Mucosa of descending colon (tissue), 3 donors: ENCODE measurements at regions not wholly inside any gene's neighbourhood (a gene's known extent, or its start where the extent isn't known, plus 50 kb on each side); places are given as distances from the start of the nearest gene placed in this dataset.

ENCODE experiments used
- ATAC-seq: fragments of 200-7000 bp; cut with Tn5 transposase; one replicate; pipeline ENCODE4 v1.9.1; 2020; ENCODE audit warnings: mild to moderate bottlenecking, moderate library complexity
- DNase-seq, 3 donors: peaks; one replicate each; pipeline ENCODE4 v3.0.0-alpha.2; 2020
- H3K36me3 ChIP-seq: fragments of 200-600 bp; one replicate; pipeline ENCODE4 v1.8.0; 2021; ENCODE audit warnings: low read depth, mild to moderate bottlenecking
- H3K4me1 ChIP-seq: fragments of 200-600 bp; one replicate; pipeline ENCODE4 v1.8.0; 2021; ENCODE audit warnings: low read depth, mild to moderate bottlenecking
- H3K4me3 ChIP-seq: fragments of 200-600 bp; one replicate; pipeline ENCODE4 v1.8.0; 2021; ENCODE audit warnings: mild to moderate bottlenecking
- H3K9me3 ChIP-seq: fragments of 200-600 bp; one replicate; pipeline ENCODE4 v1.8.0; 2021; ENCODE audit warnings: mild to moderate bottlenecking
- CTCF ChIP-seq: fragments of 200-600 bp; IDR thresholded peaks from one replicate; pipeline ENCODE4 v1.8.0; 2022; ENCODE audit warnings: antibody characterized with exemption, mild to moderate bottlenecking
- intact Hi-C, 2 donors: fragments of 100-400 bp; cut with DNase I in 1 of 2; cut with micrococcal nuclease in 1 of 2; formaldehyde crosslinking; loops; one replicate each; pipeline versions ENCODE4 v1.11.0 to v1.11.1; 2022; cut with DNase I, micrococcal nuclease
- donor health status: DM: no; HTN: no; CAD: no; lungs with moderate emphysema.
- donor health status: DM: no; HTN: no; CAD: no.
- donor health status: DM: no; HTN: yes; CAD: no.

GRCh38 chr6:93962566-93962965 is 543.2 kb upstream of the EPHA7 start:
- H3K9me3 ChIP-seq: no peaks in the 10 kb centered on the region
- H3K4me1 ChIP-seq: peaks cover 2% of the 10 kb centered on the region
- H3K36me3 ChIP-seq: no peaks in the 10 kb centered on the region
- DNase-seq (no peak), ATAC-seq (peak; percentile 34)
- no peak overlapping the region for H3K4me3 ChIP-seq
- TF ChIP-seq CTCF: no peak
- intact Hi-C loops: no loop called here

- DNase-seq (no peak), ATAC-seq (no peak)
- no peak for TF ChIP-seq CTCF
- H3K36me3 ChIP-seq: no peaks in the 10 kb centered on the region
- H3K4me1 ChIP-seq: no peaks in the 10 kb centered on the region
- H3K4me3 ChIP-seq: no peak overlapping the region
- no peaks in the 10 kb centered on the region for H3K9me3 ChIP-seq
- intact Hi-C loops: no loop called here
Observed at GRCh38 chr6:93954584-93954983, 535.2 kb upstream of the EPHA7 start.

- Histone ChIP-seq H3K4me1 (no peaks in the 10 kb centered on the region), H3K36me3 (no peaks in the 10 kb centered on the region), H3K9me3 (no peaks in the 10 kb centered on the region), H3K4me3 (no peak overlapping the region)
- intact Hi-C loops: no loop called here
- ATAC-seq (no peak), DNase-seq (no peak)
- TF ChIP-seq CTCF: no peak
Observed at GRCh38 chr6:93943661-93944060, 524.3 kb upstream of the EPHA7 start.

- no peak for TF ChIP-seq CTCF
- Histone ChIP-seq H3K36me3 (no peaks in the 10 kb centered on the region), H3K4me3 (no peak overlapping the region), H3K9me3 (no peaks in the 10 kb centered on the region), H3K4me1 (no peaks in the 10 kb centered on the region)
- intact Hi-C loops: no loop called here
- ATAC-seq (no peak), DNase-seq (no peak)
Observed at GRCh38 chr6:93940381-93940780, 521.0 kb upstream of the EPHA7 start.

GRCh38 chr6:93932175-93932574 is 512.8 kb upstream of the EPHA7 start:
- Histone ChIP-seq H3K9me3 (no peaks in the 10 kb centered on the region), H3K36me3 (no peaks in the 10 kb centered on the region), H3K4me3 (no peak overlapping the region), H3K4me1 (no peaks in the 10 kb centered on the region)
- ATAC-seq (no peak), DNase-seq (no peak)
- intact Hi-C loops: no loop called here
- TF ChIP-seq CTCF: no peak

GRCh38 chr6:93927731-93928130 is 508.4 kb upstream of the EPHA7 start:
- Histone ChIP-seq H3K36me3 (no peaks in the 10 kb centered on the region), H3K4me1 (no peaks in the 10 kb centered on the region), H3K4me3 (no peak overlapping the region), H3K9me3 (no peaks in the 10 kb centered on the region)
- intact Hi-C loops: no loop called here
- DNase-seq (peak; percentile 31 to 67 (median 42)), ATAC-seq (no peak)
- no peak for TF ChIP-seq CTCF
